ENCODE measurements at regions not wholly inside any gene's neighbourhood (a gene's known extent, or its start where the extent isn't known, plus 50 kb on each side); places are given as distances from the start of the nearest gene placed in this dataset.

DNA sequence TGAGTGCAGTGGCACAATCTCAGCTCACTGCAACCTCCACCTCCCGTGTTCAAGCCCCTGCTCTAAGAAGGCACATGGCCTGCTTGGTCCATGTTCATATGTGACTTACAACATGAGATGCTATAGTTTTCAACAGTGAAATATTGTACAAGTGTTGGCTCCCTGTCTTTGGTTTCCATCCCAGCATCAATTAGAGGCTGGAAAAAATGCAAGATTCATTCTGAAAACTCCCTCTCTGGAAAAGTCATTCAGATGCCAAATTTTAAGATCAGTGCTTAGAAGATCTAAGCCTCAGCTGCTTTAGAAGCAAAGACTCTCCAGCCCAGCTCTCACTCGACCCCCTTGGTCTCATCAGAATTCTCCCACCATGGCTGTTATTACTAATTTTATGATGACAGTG lies 398.9 kb downstream of the KIF16B start:
- ChIA-PET POLR2A (interaction anchor here (0.5 to 1.1 kb wide), 3 partner anchors 8 to 394 kb away, joined by 3 to 4 read pairs (median 3); no protein-coding TSS in a partner anchor), CTCF (ENCODE audit: low intra/inter-chr PET ratio) (no interaction called here)
- Histone ChIP-seq H3K4me3 (no peak overlapping the region), H4K20me1 (replicated peaks; ENCODE audit: control insufficient read depth, insufficient read depth, low read length) (no peaks in the 10 kb centered on the region), H3K36me3 (ENCODE audit: control insufficient read depth, insufficient read depth, low read length) (no peaks in the 10 kb centered on the region), H3K9ac (ENCODE audit: insufficient read depth in 1 of 2, low read depth in 2 of 2, low read length in 2 of 2) (no peak overlapping the region), H2AFZ (ENCODE audit: low read depth, low read length) (no peak overlapping the region), H3K27ac (ENCODE audit: extremely low read depth, low read depth, low read length) (no peak overlapping the region), H3K9me3 (replicated peaks; ENCODE audit: control insufficient read depth, insufficient read depth, low read depth, low read length) (no peaks in the 10 kb centered on the region), H3K4me2 (ENCODE audit: insufficient read depth, low read length) (no peak overlapping the region), H3K4me1 (replicated peaks in 1 of 2; ENCODE audit: control insufficient read depth in 2 of 2, insufficient read depth in 2 of 2, low read length in 2 of 2) (no peaks in the 10 kb centered on the region), H3K79me2 (ENCODE audit: control insufficient read depth, insufficient read depth, low read length) (no peaks in the 10 kb centered on the region), H3K9me1 (ENCODE audit: control insufficient read depth, insufficient read depth, low read length) (no peaks in the 10 kb centered on the region), H3K27me3 (ENCODE audit: control insufficient read depth in 2 of 2, insufficient read depth in 2 of 2, low read length in 2 of 2) (no peaks in the 10 kb centered on the region)
- DNase-seq (ENCODE audit: extremely low read depth in 1 of 4, low spot score in 3 of 4), result no peak
- WGBS (ENCODE audit: insufficient coverage, low coverage, missing lambda C conversion rate), result 0% methylated on average over 2 of the region's 2 CpGs
- ATAC-seq, result no peak
- no peak for FAIRE-seq
- TF ChIP-seq ESRRA (IDR thresholded peaks at IDR 0.05; ENCODE audit: borderline replicate concordance, low read depth), result no peak
- no peak for TF ChIP-seq BCL6 (CRISPR knock-in tag; IDR thresholded peaks at IDR 0.05)
- no peak for TF ChIP-seq EHMT2 (IDR thresholded peaks at IDR 0.05)
- TF ChIP-seq HNRNPL (IDR thresholded peaks at IDR 0.05; ENCODE audit: low read depth, low read length), result no peak
- no peak for TF ChIP-seq ZNF316 (IDR thresholded peaks at IDR 0.05)
- no peak for TF ChIP-seq NR4A1 (CRISPR knock-in tag; IDR thresholded peaks at IDR 0.05)
- TF ChIP-seq NR4A1 (tag; IDR thresholded peaks at IDR 0.05), result no peak
- no peak for TF ChIP-seq GABPB1 (CRISPR knock-in tag; IDR thresholded peaks at IDR 0.05)
- intact Hi-C loops (cut with micrococcal nuclease), result no loop called here
- in situ Hi-C loops (cut with MboI), result no loop called here
- no TSS peak for BruUV-seq (replicated peaks)

DNA sequence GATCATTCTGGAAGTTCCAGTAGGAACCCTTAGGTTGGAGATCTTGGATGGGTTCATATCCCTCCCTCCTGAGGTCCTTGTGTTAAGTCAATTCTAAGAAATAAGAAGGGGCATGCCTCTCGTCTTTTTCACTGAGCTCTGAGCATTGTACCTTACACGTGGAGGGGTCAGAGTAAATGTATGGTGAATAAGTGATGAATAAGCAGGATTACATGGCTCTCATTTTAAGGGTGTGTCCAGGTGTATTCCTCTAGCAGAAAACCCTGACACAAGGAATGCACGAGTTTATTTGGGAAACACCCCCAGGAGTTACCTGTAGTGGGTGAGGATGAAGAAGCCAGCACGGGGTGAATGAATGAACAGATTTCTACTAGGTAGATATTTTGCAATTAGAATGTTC lies 400.2 kb downstream of the KIF16B start:
- Histone ChIP-seq H3K79me2 (ENCODE audit: control insufficient read depth, insufficient read depth, low read length) (no peaks in the 10 kb centered on the region), H3K9me1 (ENCODE audit: control insufficient read depth, insufficient read depth, low read length) (no peaks in the 10 kb centered on the region), H3K27ac (ENCODE audit: extremely low read depth, low read depth, low read length) (no peak overlapping the region), H2AFZ (ENCODE audit: low read depth, low read length) (no peak overlapping the region), H3K4me1 (replicated peaks in 1 of 2; ENCODE audit: control insufficient read depth in 2 of 2, insufficient read depth in 2 of 2, low read length in 2 of 2) (no peaks in the 10 kb centered on the region), H3K36me3 (ENCODE audit: control insufficient read depth, insufficient read depth, low read length) (no peaks in the 10 kb centered on the region), H3K4me2 (ENCODE audit: insufficient read depth, low read length) (no peak overlapping the region), H3K4me3 (no peak overlapping the region), H3K27me3 (ENCODE audit: control insufficient read depth in 2 of 2, insufficient read depth in 2 of 2, low read length in 2 of 2) (no peaks in the 10 kb centered on the region), H3K9ac (ENCODE audit: insufficient read depth in 1 of 2, low read depth in 2 of 2, low read length in 2 of 2) (no peak overlapping the region), H4K20me1 (replicated peaks; ENCODE audit: control insufficient read depth, insufficient read depth, low read length) (no peaks in the 10 kb centered on the region), H3K9me3 (replicated peaks; ENCODE audit: control insufficient read depth, insufficient read depth, low read depth, low read length) (no peaks in the 10 kb centered on the region)
- intact Hi-C loops (cut with micrococcal nuclease) (no loop called here), in situ Hi-C loops (cut with MboI) (no loop called here)
- WGBS (ENCODE audit: insufficient coverage, low coverage, missing lambda C conversion rate), result 0% methylated on average over 2 of the region's 4 CpGs
- no peak for ATAC-seq
- ChIA-PET POLR2A (no interaction called here), CTCF (ENCODE audit: low intra/inter-chr PET ratio) (no interaction called here)
- no peak for FAIRE-seq
- no TSS peak for BruUV-seq (replicated peaks)
- DNase-seq (ENCODE audit: extremely low read depth in 1 of 4, low spot score in 3 of 4), result no peak
- TF ChIP-seq TRIM28 (IDR thresholded peaks at IDR 0.05) (no peak), ZNF75A (CRISPR knock-in tag; IDR thresholded peaks at IDR 0.05) (no peak)
- TF ChIP-seq, protein P1, sequence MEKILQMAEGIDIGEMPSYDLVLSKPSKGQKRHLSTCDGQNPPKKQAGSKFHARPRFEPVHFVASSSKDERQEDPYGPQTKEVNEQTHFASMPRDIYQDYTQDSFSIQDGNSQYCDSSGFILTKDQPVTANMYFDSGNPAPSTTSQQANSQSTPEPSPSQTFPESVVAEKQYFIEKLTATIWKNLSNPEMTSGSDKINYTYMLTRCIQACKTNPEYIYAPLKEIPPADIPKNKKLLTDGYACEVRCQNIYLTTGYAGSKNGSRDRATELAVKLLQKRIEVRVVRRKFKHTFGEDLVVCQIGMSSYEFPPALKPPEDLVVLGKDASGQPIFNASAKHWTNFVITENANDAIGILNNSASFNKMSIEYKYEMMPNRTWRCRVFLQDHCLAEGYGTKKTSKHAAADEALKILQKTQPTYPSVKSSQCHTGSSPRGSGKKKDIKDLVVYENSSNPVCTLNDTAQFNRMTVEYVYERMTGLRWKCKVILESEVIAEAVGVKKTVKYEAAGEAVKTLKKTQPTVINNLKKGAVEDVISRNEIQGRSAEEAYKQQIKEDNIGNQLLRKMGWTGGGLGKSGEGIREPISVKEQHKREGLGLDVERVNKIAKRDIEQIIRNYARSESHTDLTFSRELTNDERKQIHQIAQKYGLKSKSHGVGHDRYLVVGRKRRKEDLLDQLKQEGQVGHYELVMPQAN (IDR thresholded peaks at IDR 0.05; ENCODE audit: borderline replicate concordance), result no peak
- TF ChIP-seq, protein P2, sequence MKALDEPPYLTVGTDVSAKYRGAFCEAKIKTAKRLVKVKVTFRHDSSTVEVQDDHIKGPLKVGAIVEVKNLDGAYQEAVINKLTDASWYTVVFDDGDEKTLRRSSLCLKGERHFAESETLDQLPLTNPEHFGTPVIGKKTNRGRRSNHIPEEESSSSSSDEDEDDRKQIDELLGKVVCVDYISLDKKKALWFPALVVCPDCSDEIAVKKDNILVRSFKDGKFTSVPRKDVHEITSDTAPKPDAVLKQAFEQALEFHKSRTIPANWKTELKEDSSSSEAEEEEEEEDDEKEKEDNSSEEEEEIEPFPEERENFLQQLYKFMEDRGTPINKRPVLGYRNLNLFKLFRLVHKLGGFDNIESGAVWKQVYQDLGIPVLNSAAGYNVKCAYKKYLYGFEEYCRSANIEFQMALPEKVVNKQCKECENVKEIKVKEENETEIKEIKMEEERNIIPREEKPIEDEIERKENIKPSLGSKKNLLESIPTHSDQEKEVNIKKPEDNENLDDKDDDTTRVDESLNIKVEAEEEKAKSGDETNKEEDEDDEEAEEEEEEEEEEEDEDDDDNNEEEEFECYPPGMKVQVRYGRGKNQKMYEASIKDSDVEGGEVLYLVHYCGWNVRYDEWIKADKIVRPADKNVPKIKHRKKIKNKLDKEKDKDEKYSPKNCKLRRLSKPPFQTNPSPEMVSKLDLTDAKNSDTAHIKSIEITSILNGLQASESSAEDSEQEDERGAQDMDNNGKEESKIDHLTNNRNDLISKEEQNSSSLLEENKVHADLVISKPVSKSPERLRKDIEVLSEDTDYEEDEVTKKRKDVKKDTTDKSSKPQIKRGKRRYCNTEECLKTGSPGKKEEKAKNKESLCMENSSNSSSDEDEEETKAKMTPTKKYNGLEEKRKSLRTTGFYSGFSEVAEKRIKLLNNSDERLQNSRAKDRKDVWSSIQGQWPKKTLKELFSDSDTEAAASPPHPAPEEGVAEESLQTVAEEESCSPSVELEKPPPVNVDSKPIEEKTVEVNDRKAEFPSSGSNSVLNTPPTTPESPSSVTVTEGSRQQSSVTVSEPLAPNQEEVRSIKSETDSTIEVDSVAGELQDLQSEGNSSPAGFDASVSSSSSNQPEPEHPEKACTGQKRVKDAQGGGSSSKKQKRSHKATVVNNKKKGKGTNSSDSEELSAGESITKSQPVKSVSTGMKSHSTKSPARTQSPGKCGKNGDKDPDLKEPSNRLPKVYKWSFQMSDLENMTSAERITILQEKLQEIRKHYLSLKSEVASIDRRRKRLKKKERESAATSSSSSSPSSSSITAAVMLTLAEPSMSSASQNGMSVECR (CRISPR knock-in tag; IDR thresholded peaks at IDR 0.05), result no peak

Measured in K562 (cell line).